K562 (cell line): ENCODE measurements at regions not wholly inside any gene's neighbourhood (a gene's known extent, or its start where the extent isn't known, plus 50 kb on each side); places are given as distances from the start of the nearest gene placed in this dataset.

Experiments
- ATAC-seq: fragments of 200-7000 bp; cut with Tn5 transposase; 3 replicates; pipeline ENCODE4 v1.9.1; 2020; ENCODE audit warnings: moderate library complexity
- BruUV-seq: library from RNA; stranded (reverse); fragments of 400-500 nt; replicated peaks from 2 replicates; lab custom pipeline; 2021; lab: Mats Ljungman, UMichigan
- CTCF ChIA-PET: fragments of 300-600 bp; formaldehyde crosslinking; extraction: SDS; loops from one replicate; lab custom pipeline; 2021; ENCODE audit warnings: low intra/inter-chr PET ratio; lab: Yijun Ruan, JAX
- POLR2A ChIA-PET: fragments of 300-600, 350-650 bp; sonication (Branson Sonifier 250); formaldehyde crosslinking; extraction: SDS; loops from one replicate; lab custom pipeline; 2021; ENCODE audit warnings: antibody characterized with exemption, inconsistent platforms; lab: Yijun Ruan, JAX
- DNase-seq, 4 experiments: peaks; one replicate each; pipeline versions ENCODE4 v3.0.0 to v3.0.0-alpha.2; 2011 to 2018; ENCODE audit warnings: low spot score in 3 of 4, mixed read lengths in 3 of 4; ENCODE audit errors: extremely low read depth in 1 of 4
- FAIRE-seq: peaks from 2 replicates; lab custom pipeline; 2011; peaks lifted over from hg19 to GRCh38; lab: Jason Lieb, UNC
- H2AFZ ChIP-seq: 2 replicates; pipeline ENCODE4 v1.6.0; 2011; ENCODE audit warnings: low read depth, low read length, control low read depth, inconsistent platforms
- H3K27ac ChIP-seq: fragments of 200-600 bp; 3 replicates; pipeline ENCODE4 v1.8.0; 2011; ENCODE audit warnings: low read depth, mild to moderate bottlenecking, control low read depth, inconsistent platforms, low read length, moderate library complexity, mixed read lengths; ENCODE audit errors: extremely low read depth
- H3K27me3 ChIP-seq, 2 experiments: fragments of 300-600 bp in 1 of 2; 2 replicates in 1 of 2; 3 replicates in 1 of 2; pipeline versions ENCODE4 v1.6.0 to v1.8.0; 2011; ENCODE audit warnings: inconsistent platforms in 2 of 2, low read length in 2 of 2, mild to moderate bottlenecking in 1 of 2, mixed read lengths in 1 of 2, moderate library complexity in 1 of 2; ENCODE audit not compliant: control insufficient read depth in 2 of 2, insufficient read depth in 2 of 2
- H3K36me3 ChIP-seq: fragments of 300-600 bp; 3 replicates; pipeline ENCODE4 v1.8.0; 2011; ENCODE audit warnings: mild to moderate bottlenecking, low read length, inconsistent platforms; ENCODE audit not compliant: control insufficient read depth, insufficient read depth
- H3K4me1 ChIP-seq, 2 experiments: fragments of 200-600 bp in 1 of 2; replicated peaks in 1 of 2; 2 replicates in 1 of 2; 3 replicates in 1 of 2; pipeline versions ENCODE4 v1.5.1 to v1.8.0; 2011; ENCODE audit warnings: inconsistent platforms in 2 of 2, low read length in 2 of 2, mild to moderate bottlenecking in 1 of 2, mixed read lengths in 1 of 2, moderate library complexity in 1 of 2; ENCODE audit not compliant: control insufficient read depth in 2 of 2, insufficient read depth in 2 of 2
- H3K4me2 ChIP-seq: 2 replicates; pipeline ENCODE4 v1.6.1; 2011; ENCODE audit warnings: low read length, control low read depth, inconsistent platforms, mixed read lengths; ENCODE audit not compliant: insufficient read depth
- H3K4me3 ChIP-seq: fragments of 200-600 bp; sonication (generic), shearing (Covaris generic); 2 replicates; pipeline ENCODE4 v1.5.1; 2016; ENCODE audit warnings: control low read depth, inconsistent platforms
- H3K79me2 ChIP-seq: fragments of 200-600 bp; 3 replicates; pipeline ENCODE4 v1.8.0; 2011; ENCODE audit warnings: low read length, inconsistent platforms; ENCODE audit not compliant: control insufficient read depth, insufficient read depth
- H3K9ac ChIP-seq, 2 experiments: 2 replicates each; pipeline versions ENCODE4 v1.6.0 to v1.6.1; 2011; ENCODE audit warnings: low read depth in 2 of 2, low read length in 2 of 2, control low read depth in 1 of 2, inconsistent platforms in 1 of 2, mild to moderate bottlenecking in 1 of 2, mixed read lengths in 1 of 2; ENCODE audit not compliant: insufficient read depth in 1 of 2
- H3K9me1 ChIP-seq: one replicate; pipeline ENCODE4 v1.6.0; 2011; ENCODE audit warnings: inconsistent platforms, mild to moderate bottlenecking, low read length, moderate library complexity; ENCODE audit not compliant: control insufficient read depth, insufficient read depth
- H3K9me3 ChIP-seq: replicated peaks from 2 replicates; pipeline ENCODE4 v1.5.1; 2011; ENCODE audit warnings: low read depth, low read length, inconsistent platforms; ENCODE audit not compliant: control insufficient read depth, insufficient read depth
- H4K20me1 ChIP-seq: replicated peaks from 2 replicates; pipeline ENCODE4 v1.6.1; 2011; ENCODE audit warnings: low read length, inconsistent platforms, mixed read lengths; ENCODE audit not compliant: control insufficient read depth, insufficient read depth
- IRF1 ChIP-seq: sonication (generic); formaldehyde crosslinking; IDR thresholded peaks from 2 replicates; pipeline ENCODE4 v1.8.0; 2022; ENCODE audit warnings: missing genetic modification reagents, mild to moderate bottlenecking, borderline replicate concordance
- MTA1 ChIP-seq: fragments of 450-650 bp; IDR thresholded peaks from 2 replicates; pipeline ENCODE4 v1.6.1; 2017; ENCODE audit warnings: borderline replicate concordance
- SFPQ ChIP-seq: fragments of 200-400 bp; formaldehyde crosslinking; IDR thresholded peaks from 2 replicates; pipeline ENCODE4 v1.6.1; 2017; ENCODE audit warnings: mild to moderate bottlenecking, low read depth, low read length, moderate library complexity
- SRF ChIP-seq, 2 experiments: fragments of 250-450, 450-650 bp in 1 of 2; sonication (Bioruptor Pico) in 1 of 2; sonication (generic) in 1 of 2; formaldehyde crosslinking; IDR thresholded peaks; 2 replicates each; pipeline versions ENCODE4 v1.5.0 to v1.5.1; 2020 to 2022; ENCODE audit warnings: mild to moderate bottlenecking in 1 of 2, missing genetic modification reagents in 1 of 2
- STAT5A ChIP-seq: IDR thresholded peaks from 2 replicates; pipeline ENCODE4 v1.6.1; 2012; ENCODE audit warnings: low read length, inconsistent platforms, borderline replicate concordance
- ZFPM2 ChIP-seq: fragments of 250-450 bp; sonication (Bioruptor Pico); IDR thresholded peaks from 2 replicates; pipeline ENCODE4 v1.5.1; 2022; ENCODE audit warnings: mild to moderate bottlenecking
- ZNF639 ChIP-seq, 2 experiments: fragments of 200-800 bp in 1 of 2; sonication (Bioruptor generic) in 1 of 2; sonication (generic) in 1 of 2; formaldehyde crosslinking in 1 of 2; IDR thresholded peaks in 1 of 2; conservative IDR thresholded peaks in 1 of 2; 2 replicates each; pipeline versions ENCODE4 v1.5.0 to v1.6.1; 2016 to 2020; ENCODE audit warnings: missing compliant biosample characterization in 1 of 2, missing genetic modification characterization in 1 of 2, missing genetic modification reagents in 1 of 2
- WGBS: fragments of 100-300 bp; shearing (Covaris generic); methylation state at CpG from one replicate; pipeline ENCODE4 v1.1.6; 2016; ENCODE audit warnings: low coverage, mixed read lengths; ENCODE audit not compliant: insufficient coverage; ENCODE audit errors: missing lambda C conversion rate; 5-methylcytosine and 5-hydroxymethylcytosine counted together
- in situ Hi-C: fragments of 300-500 bp; cut with MboI; formaldehyde crosslinking; loops from 4 replicates; pipeline ENCODE4 v1.15.0; 2018; ENCODE audit warnings: inconsistent platforms, mixed read lengths
- intact Hi-C: fragments of 100-400 bp; cut with micrococcal nuclease; formaldehyde crosslinking; loops from 2 replicates; pipeline ENCODE4 v1.14.2; 2022

GRCh38 chr13:64877176-64877575 lies 2353.0 kb downstream of the PCDH9 start (continued):
- TF ChIP-seq ZNF639 (CRISPR knock-in tag; conservative IDR thresholded peaks at IDR 0.05 in 1 of 2, IDR thresholded peaks at IDR 0.05 in 1 of 2) (no peak), ZFPM2 (CRISPR knock-in tag) (no peak), SFPQ (no peak), MTA1 (no peak)

- Histone ChIP-seq H4K20me1 (no peaks in the 10 kb centered on the region), H3K27me3 (no peaks in the 10 kb centered on the region), H3K79me2 (no peaks in the 10 kb centered on the region), H3K9me1 (no peaks in the 10 kb centered on the region), H3K4me2 (no peak overlapping the region), H3K27ac (no peak overlapping the region), H3K36me3 (no peaks in the 10 kb centered on the region), H2AFZ (no peak overlapping the region), H3K9ac (no peak overlapping the region), H3K4me1 (no peaks in the 10 kb centered on the region), H3K4me3 (no peak overlapping the region), H3K9me3 (no peaks in the 10 kb centered on the region)
- FAIRE-seq (no peak), DNase-seq (no peak), ATAC-seq (no peak)
- intact Hi-C loops: no loop called here
- BruUV-seq: no TSS peak
- WGBS: 10% methylated on average over 3 of the region's 5 CpGs
- CTCF ChIA-PET: no interaction called here
- in situ Hi-C loops: no loop called here
- POLR2A ChIA-PET: no interaction called here
- TF ChIP-seq SRF (CRISPR knock-in tag; IDR thresholded peaks at IDR 0.05) (no peak), STAT5A (no peak), IRF1 (CRISPR knock-in tag) (no peak)
Measured at GRCh38 chr13:64871742-64872141, 2358.4 kb downstream of the PCDH9 start.
